ENCODE measurements at regions not wholly inside any gene's neighbourhood (a gene's known extent, or its start where the extent isn't known, plus 50 kb on each side); places are given as distances from the start of the nearest gene placed in this dataset.

- TF ChIP-seq, protein P1, sequence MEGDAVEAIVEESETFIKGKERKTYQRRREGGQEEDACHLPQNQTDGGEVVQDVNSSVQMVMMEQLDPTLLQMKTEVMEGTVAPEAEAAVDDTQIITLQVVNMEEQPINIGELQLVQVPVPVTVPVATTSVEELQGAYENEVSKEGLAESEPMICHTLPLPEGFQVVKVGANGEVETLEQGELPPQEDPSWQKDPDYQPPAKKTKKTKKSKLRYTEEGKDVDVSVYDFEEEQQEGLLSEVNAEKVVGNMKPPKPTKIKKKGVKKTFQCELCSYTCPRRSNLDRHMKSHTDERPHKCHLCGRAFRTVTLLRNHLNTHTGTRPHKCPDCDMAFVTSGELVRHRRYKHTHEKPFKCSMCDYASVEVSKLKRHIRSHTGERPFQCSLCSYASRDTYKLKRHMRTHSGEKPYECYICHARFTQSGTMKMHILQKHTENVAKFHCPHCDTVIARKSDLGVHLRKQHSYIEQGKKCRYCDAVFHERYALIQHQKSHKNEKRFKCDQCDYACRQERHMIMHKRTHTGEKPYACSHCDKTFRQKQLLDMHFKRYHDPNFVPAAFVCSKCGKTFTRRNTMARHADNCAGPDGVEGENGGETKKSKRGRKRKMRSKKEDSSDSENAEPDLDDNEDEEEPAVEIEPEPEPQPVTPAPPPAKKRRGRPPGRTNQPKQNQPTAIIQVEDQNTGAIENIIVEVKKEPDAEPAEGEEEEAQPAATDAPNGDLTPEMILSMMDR (IDR thresholded peaks at IDR 0.05) = no peak
- TF ChIP-seq POLR2A (IDR thresholded peaks at IDR 0.05) = no peak
Observed at GRCh38 chr5:54862036-54862435, 123.4 kb downstream of the ESM1 start.

All from Peyer's patch (tissue), 4 donors.